ENCODE measurements at regions not wholly inside any gene's neighbourhood (a gene's known extent, or its start where the extent isn't known, plus 50 kb on each side); places are given as distances from the start of the nearest gene placed in this dataset.

DNA sequence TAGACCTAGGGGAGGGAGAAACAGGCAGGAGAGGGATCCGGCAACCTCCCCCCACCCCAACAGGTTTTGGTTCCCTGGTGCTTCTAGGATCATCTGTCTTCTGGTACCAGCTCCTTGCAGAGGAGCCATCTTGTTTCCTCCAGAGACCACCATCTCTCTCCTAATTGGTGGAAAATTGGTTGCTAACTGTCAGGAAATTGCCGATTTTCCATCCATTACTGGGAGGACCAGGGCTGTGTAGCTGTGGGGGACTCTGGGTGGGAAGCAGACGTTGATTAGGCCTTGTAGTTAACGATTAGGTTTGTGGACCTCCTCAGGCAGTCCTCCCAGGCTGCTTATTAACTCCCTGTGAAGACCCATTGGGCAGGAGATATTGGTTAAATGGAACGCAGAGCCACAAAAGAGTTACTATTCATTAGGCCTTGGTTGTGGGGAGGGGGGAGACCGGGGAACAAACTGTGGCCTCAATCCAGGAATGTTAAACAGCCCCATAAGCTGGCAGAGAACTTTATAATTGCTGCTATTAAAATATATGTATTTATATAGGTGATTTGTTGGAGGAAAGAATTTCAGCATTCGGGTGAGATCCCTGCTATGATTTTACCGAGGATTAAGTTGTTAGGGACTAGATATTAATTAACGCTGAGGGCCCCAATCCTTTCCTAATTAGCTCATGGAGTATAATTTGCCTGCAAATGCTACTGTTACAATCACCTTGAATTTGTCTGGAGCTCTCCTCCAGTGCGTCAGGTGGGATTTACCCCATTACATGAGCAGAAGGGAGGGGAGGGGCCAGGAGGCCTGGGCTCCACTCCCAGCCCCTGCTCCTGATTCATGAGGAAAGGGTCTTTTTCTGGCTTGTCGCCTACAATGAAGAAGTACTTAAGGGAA, 61.2 kb upstream of the TRABD2B start:
- Histone ChIP-seq H3K9me3 (replicated peaks) (no peaks in the 10 kb centered on the region), H3K4me1 (peaks cover under 1% of the 10 kb centered on the region), H3K4me3 (no peak overlapping the region), H3K27ac (replicated peaks) (no peak overlapping the region), H3K36me3 (no peaks in the 10 kb centered on the region), H3K27me3 (ENCODE audit: low read depth) (peaks cover 79% of the 10 kb centered on the region)
- DNase-seq: no peak
- TF ChIP-seq, protein P1, sequence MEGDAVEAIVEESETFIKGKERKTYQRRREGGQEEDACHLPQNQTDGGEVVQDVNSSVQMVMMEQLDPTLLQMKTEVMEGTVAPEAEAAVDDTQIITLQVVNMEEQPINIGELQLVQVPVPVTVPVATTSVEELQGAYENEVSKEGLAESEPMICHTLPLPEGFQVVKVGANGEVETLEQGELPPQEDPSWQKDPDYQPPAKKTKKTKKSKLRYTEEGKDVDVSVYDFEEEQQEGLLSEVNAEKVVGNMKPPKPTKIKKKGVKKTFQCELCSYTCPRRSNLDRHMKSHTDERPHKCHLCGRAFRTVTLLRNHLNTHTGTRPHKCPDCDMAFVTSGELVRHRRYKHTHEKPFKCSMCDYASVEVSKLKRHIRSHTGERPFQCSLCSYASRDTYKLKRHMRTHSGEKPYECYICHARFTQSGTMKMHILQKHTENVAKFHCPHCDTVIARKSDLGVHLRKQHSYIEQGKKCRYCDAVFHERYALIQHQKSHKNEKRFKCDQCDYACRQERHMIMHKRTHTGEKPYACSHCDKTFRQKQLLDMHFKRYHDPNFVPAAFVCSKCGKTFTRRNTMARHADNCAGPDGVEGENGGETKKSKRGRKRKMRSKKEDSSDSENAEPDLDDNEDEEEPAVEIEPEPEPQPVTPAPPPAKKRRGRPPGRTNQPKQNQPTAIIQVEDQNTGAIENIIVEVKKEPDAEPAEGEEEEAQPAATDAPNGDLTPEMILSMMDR (IDR thresholded peaks at IDR 0.05; ENCODE audit: borderline replicate concordance): no peak
- intact Hi-C loops (cut with micrococcal nuclease): no loop called here

GRCh38 chr1:48057249-48057648, 60.1 kb upstream of the TRABD2B start:
- TF ChIP-seq, protein P1 (IDR thresholded peaks at IDR 0.05; ENCODE audit: borderline replicate concordance): no peak
- intact Hi-C loops (cut with micrococcal nuclease): no loop called here
- H3K27ac ChIP-seq (replicated peaks): no peak overlapping the region

GRCh38 chr1:48055876-48056764, 58.9 kb upstream of the TRABD2B start:
- Histone ChIP-seq H3K36me3 (no peaks in the 10 kb centered on the region), H3K27me3 (ENCODE audit: low read depth) (peaks cover 75% of the 10 kb centered on the region), H3K9me3 (replicated peaks) (no peaks in the 10 kb centered on the region), H3K4me3 (no peak overlapping the region), H3K27ac (replicated peaks) (no peak overlapping the region), H3K4me1 (peaks cover 12% of the 10 kb centered on the region)
- DNase-seq: no peak
- intact Hi-C loops (cut with micrococcal nuclease): no loop called here
- TF ChIP-seq, protein P1 (IDR thresholded peaks at IDR 0.05; ENCODE audit: borderline replicate concordance): no peak

More at GRCh38 chr1:48057249-48057648, 60.1 kb upstream of the TRABD2B start:
- peaks cover 79% of the 10 kb centered on the region for H3K27me3 ChIP-seq (ENCODE audit: low read depth)
- no peaks in the 10 kb centered on the region for H3K36me3 ChIP-seq
- peaks cover 12% of the 10 kb centered on the region for H3K4me1 ChIP-seq
- H3K4me3 ChIP-seq: no peak overlapping the region
- H3K9me3 ChIP-seq (replicated peaks): no peaks in the 10 kb centered on the region
- DNase-seq: no peak

GRCh38 chr1:48054232-48054631, 57.0 kb upstream of the TRABD2B start:
- no peak for DNase-seq
- no peak overlapping the region for H3K4me3 ChIP-seq
- H3K27me3 ChIP-seq (ENCODE audit: low read depth): peaks cover 69% of the 10 kb centered on the region
- no peaks in the 10 kb centered on the region for H3K9me3 ChIP-seq (replicated peaks)
- intact Hi-C loops (cut with micrococcal nuclease): no loop called here
- no peak overlapping the region for H3K27ac ChIP-seq (replicated peaks)
- TF ChIP-seq, protein P1 (IDR thresholded peaks at IDR 0.05; ENCODE audit: borderline replicate concordance): no peak
- H3K4me1 ChIP-seq: peaks cover 12% of the 10 kb centered on the region
- H3K36me3 ChIP-seq: no peaks in the 10 kb centered on the region

- Histone ChIP-seq H3K4me3 (no peak overlapping the region), H3K9me3 (replicated peaks) (no peaks in the 10 kb centered on the region), H3K36me3 (no peaks in the 10 kb centered on the region), H3K27me3 (ENCODE audit: low read depth) (peaks cover 62% of the 10 kb centered on the region), H3K27ac (replicated peaks) (no peak overlapping the region), H3K4me1 (peaks cover 24% of the 10 kb centered on the region)
- intact Hi-C loops (cut with micrococcal nuclease): no loop called here
- no peak for DNase-seq
- TF ChIP-seq, protein P1 (IDR thresholded peaks at IDR 0.05; ENCODE audit: borderline replicate concordance): no peak
Measured at GRCh38 chr1:48052923-48053291, 55.7 kb upstream of the TRABD2B start.
